A549 (cell line): ENCODE measurements at regions not wholly inside any gene's neighbourhood (a gene's known extent, or its start where the extent isn't known, plus 50 kb on each side); places are given as distances from the start of the nearest gene placed in this dataset.

Experiments used
- ATAC-seq, 2 experiments: fragments of 200-7000 bp in 1 of 2; fragments of >200 bp in 1 of 2; cut with Nextera tagmentation in 1 of 2; cut with Tn5 transposase in 1 of 2; 3 replicates each; pipeline versions ENCODE4 v1.8.0 to v1.9.1; 2018 to 2020; ENCODE audit warnings: mild to moderate bottlenecking in 1 of 2, moderate library complexity in 1 of 2
- CTCF ChIA-PET: fragments of 300-600 bp; sonication (Branson Sonifier 250); formaldehyde crosslinking; extraction: SDS; loops from one replicate; lab custom pipeline; 2021; ENCODE audit warnings: antibody characterized with exemption, inconsistent platforms; lab: Yijun Ruan, JAX
- POLR2A ChIA-PET: fragments of 350-600 bp; formaldehyde crosslinking; extraction: SDS; loops from one replicate; lab custom pipeline; 2021; ENCODE audit warnings: antibody characterized with exemption, inconsistent platforms; lab: Yijun Ruan, JAX
- DNase-seq, 2 experiments: peaks; one replicate each; pipeline versions ENCODE4 v3.0.0 to v3.0.0-alpha.2; 2011 to 2016; ENCODE audit warnings: low read depth in 1 of 2, low spot score in 1 of 2
- FAIRE-seq: peaks from 2 replicates; lab custom pipeline; 2011; peaks lifted over from hg19 to GRCh38; lab: Jason Lieb, UNC
- H3K27ac ChIP-seq, 2 experiments: fragments of >200 bp; sonication (Bioruptor Twin); formaldehyde crosslinking; 3 replicates each; pipeline ENCODE4 v1.5.1; 2016 to 2017
- H3K4me1 ChIP-seq: fragments of >200 bp; sonication (Bioruptor Twin); formaldehyde crosslinking; 3 replicates; pipeline ENCODE4 v1.6.1; 2016
- H3K4me2 ChIP-seq: fragments of >200 bp; sonication (Bioruptor Twin); formaldehyde crosslinking; 3 replicates; pipeline ENCODE4 v1.6.1; 2016
- H3K4me3 ChIP-seq: fragments of >200 bp; sonication (Bioruptor Twin); formaldehyde crosslinking; 3 replicates; pipeline ENCODE4 v1.5.1; 2016
- H3K9me3 ChIP-seq: fragments of >200 bp; sonication (Bioruptor Twin); formaldehyde crosslinking; 3 replicates; pipeline ENCODE4 v1.6.1; 2016
- ATOH8 ChIP-seq: fragments of 250-450 bp; sonication (Bioruptor Pico); IDR thresholded peaks from 2 replicates; pipeline ENCODE4 v1.5.0; 2020; ENCODE audit warnings: low read depth, mild to moderate bottlenecking, moderate library complexity
- CEBPB ChIP-seq, 2 experiments: fragments of >200 bp in 1 of 2; sonication (Bioruptor Twin) in 1 of 2; formaldehyde crosslinking in 1 of 2; IDR thresholded peaks; 2 replicates each; pipeline ENCODE4 v1.6.1; 2012 to 2016
- ELK1 ChIP-seq: fragments of 150-350 bp; IDR thresholded peaks from 2 replicates; pipeline ENCODE4 v1.6.1; 2014; ENCODE audit warnings: low read depth, mild to moderate bottlenecking, low read length
- EP300 ChIP-seq, 2 experiments: fragments of >200 bp; sonication (Bioruptor Twin); formaldehyde crosslinking; IDR thresholded peaks; 2 replicates in 1 of 2; 3 replicates in 1 of 2; pipeline ENCODE4 v1.6.1; 2016 to 2017
- GATA3 ChIP-seq: IDR thresholded peaks from 2 replicates; pipeline ENCODE4 v1.6.1; 2012; ENCODE audit warnings: borderline replicate concordance
- HDAC2 ChIP-seq: fragments of 200-600 bp; sonication (generic); IDR thresholded peaks from 2 replicates; pipeline ENCODE4 v1.6.1; 2016
- HEYL ChIP-seq: fragments of 250-450 bp; sonication (Bioruptor Pico); IDR thresholded peaks from 2 replicates; pipeline ENCODE4 v1.8.0; 2021; ENCODE audit warnings: mild to moderate bottlenecking, moderate library complexity
- JUNB ChIP-seq: fragments of >200 bp; sonication (Bioruptor Twin); formaldehyde crosslinking; IDR thresholded peaks from 2 replicates; pipeline ENCODE4 v1.6.1; 2016
- MAZ ChIP-seq: fragments of 150-350 bp; IDR thresholded peaks from 2 replicates; pipeline ENCODE4 v1.6.1; 2014; ENCODE audit warnings: antibody characterized with exemption, low read depth, low read length, borderline replicate concordance
- MYC ChIP-seq: IDR thresholded peaks from 2 replicates; pipeline ENCODE4 v1.6.1; 2012; ENCODE audit warnings: mild to moderate bottlenecking, inconsistent platforms, low read length, improper control_type of control experiment, borderline replicate concordance
- RAD21 ChIP-seq, 2 experiments: fragments of >200 bp in 1 of 2; sonication (Bioruptor Twin) in 1 of 2; formaldehyde crosslinking in 1 of 2; IDR thresholded peaks in 1 of 2; conservative IDR thresholded peaks in 1 of 2; 2 replicates in 1 of 2; 3 replicates in 1 of 2; pipeline ENCODE4 v1.6.1; 2012 to 2018; ENCODE audit warnings: inconsistent platforms in 1 of 2
- RCOR1 ChIP-seq: fragments of 150-350 bp; IDR thresholded peaks from 2 replicates; pipeline ENCODE4 v1.6.1; 2014; ENCODE audit warnings: antibody characterized with exemption, low read length, low read depth
- RNF2 ChIP-seq: fragments of 200-600 bp; sonication (generic); IDR thresholded peaks from 2 replicates; pipeline ENCODE4 v1.6.1; 2016; ENCODE audit warnings: low read depth, mild to moderate bottlenecking, antibody characterized with exemption, moderate library complexity, borderline replicate concordance
- SREBF2 ChIP-seq: fragments of 450-650 bp; IDR thresholded peaks from 2 replicates; pipeline ENCODE4 v1.6.1; 2014; ENCODE audit warnings: mild to moderate bottlenecking, moderate library complexity
- ZC3H11A ChIP-seq: fragments of 450-650 bp; IDR thresholded peaks from 2 replicates; pipeline ENCODE4 v1.6.1; 2014; ENCODE audit warnings: antibody characterized with exemption, mild to moderate bottlenecking
- ZNF302 ChIP-seq: fragments of 250-450 bp; sonication (Bioruptor Pico); IDR thresholded peaks from 2 replicates; pipeline ENCODE4 v1.9.0; 2021; ENCODE audit warnings: inconsistent platforms, mild to moderate bottlenecking, moderate library complexity
- ZSCAN20 ChIP-seq: fragments of 250-450 bp; sonication (Bioruptor Pico); IDR thresholded peaks from 2 replicates; pipeline ENCODE4 v1.8.0; 2022; ENCODE audit warnings: mild to moderate bottlenecking, moderate library complexity
- WGBS: methylation state at CpG from one replicate; pipeline ENCODE4 v1.1.6; 2017; ENCODE audit errors: missing lambda C conversion rate; 5-methylcytosine and 5-hydroxymethylcytosine counted together
- TF ChIP-seq, protein P1 (sequence below): fragments of >200 bp; sonication (Bioruptor Twin); formaldehyde crosslinking; IDR thresholded peaks from 3 replicates; pipeline ENCODE4 v1.5.1; 2016

- H3K4me2 ChIP-seq = no peak overlapping the region
- FAIRE-seq (no peak), DNase-seq (no peak), ATAC-seq (no peak)
- ChIA-PET CTCF (interaction anchor here (1.5 kb wide), 1 partner anchor 17 kb away, joined by 3 read pairs; no protein-coding TSS in a partner anchor), POLR2A (no interaction called here)
- H3K27ac ChIP-seq = no peak overlapping the region
- H3K4me3 ChIP-seq = no peak overlapping the region
- no peaks in the 10 kb centered on the region for H3K9me3 ChIP-seq
- H3K4me1 ChIP-seq = no peaks in the 10 kb centered on the region
- TF ChIP-seq GATA3 (no peak), RCOR1 (no peak), RNF2 (no peak)
- WGBS = 43% methylated on average over 4 of the region's 4 CpGs
Observed at GRCh38 chr15:95410757-95411156, 919.7 kb upstream of the NR2F2 start.

GRCh38 chr15:95416576-95416975 is 913.9 kb upstream of the NR2F2 start:
- Histone ChIP-seq H3K27ac (no peak overlapping the region), H3K4me2 (no peak overlapping the region), H3K4me3 (no peak overlapping the region), H3K9me3 (no peaks in the 10 kb centered on the region), H3K4me1 (no peaks in the 10 kb centered on the region)
- DNase-seq = no peak
- no peak for FAIRE-seq
- ChIA-PET CTCF (no interaction called here), POLR2A (no interaction called here)
- TF ChIP-seq ZSCAN20 (CRISPR knock-in tag) (no peak), ZNF302 (CRISPR knock-in tag) (no peak), SREBF2 (no peak), HEYL (no peak), ELK1 (no peak), ATOH8 (CRISPR knock-in tag) (no peak), CEBPB (IDR thresholded peaks at IDR 0.05) (no peak), ZC3H11A (no peak), RAD21 (conservative IDR thresholded peaks at IDR 0.05 in 1 of 2, IDR thresholded peaks at IDR 0.05 in 1 of 2) (no peak), MAZ (no peak)
- TF ChIP-seq, protein P1, sequence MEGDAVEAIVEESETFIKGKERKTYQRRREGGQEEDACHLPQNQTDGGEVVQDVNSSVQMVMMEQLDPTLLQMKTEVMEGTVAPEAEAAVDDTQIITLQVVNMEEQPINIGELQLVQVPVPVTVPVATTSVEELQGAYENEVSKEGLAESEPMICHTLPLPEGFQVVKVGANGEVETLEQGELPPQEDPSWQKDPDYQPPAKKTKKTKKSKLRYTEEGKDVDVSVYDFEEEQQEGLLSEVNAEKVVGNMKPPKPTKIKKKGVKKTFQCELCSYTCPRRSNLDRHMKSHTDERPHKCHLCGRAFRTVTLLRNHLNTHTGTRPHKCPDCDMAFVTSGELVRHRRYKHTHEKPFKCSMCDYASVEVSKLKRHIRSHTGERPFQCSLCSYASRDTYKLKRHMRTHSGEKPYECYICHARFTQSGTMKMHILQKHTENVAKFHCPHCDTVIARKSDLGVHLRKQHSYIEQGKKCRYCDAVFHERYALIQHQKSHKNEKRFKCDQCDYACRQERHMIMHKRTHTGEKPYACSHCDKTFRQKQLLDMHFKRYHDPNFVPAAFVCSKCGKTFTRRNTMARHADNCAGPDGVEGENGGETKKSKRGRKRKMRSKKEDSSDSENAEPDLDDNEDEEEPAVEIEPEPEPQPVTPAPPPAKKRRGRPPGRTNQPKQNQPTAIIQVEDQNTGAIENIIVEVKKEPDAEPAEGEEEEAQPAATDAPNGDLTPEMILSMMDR = no peak
- 5% methylated on average over 3 of the region's 3 CpGs for WGBS
- no peak for ATAC-seq

DNA sequence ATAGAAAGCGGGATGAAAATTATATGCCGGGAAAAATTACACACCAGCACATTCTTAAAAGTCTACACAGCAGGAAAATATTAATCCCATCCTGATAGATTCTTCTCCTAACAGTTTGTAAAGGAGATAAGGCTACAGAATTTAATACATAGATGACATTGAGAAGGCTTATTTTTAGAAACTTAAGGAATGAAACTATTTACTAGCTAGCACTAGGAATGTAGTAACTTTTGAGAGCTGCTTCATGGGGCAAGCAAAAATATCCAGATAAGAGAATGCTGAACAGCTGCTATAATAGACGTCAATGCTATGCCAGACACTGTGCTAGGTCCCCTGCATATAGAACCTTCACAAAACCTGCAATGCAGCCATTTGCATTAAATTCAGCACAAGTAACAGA is 912.7 kb upstream of the NR2F2 start:
- Histone ChIP-seq H3K9me3 (no peaks in the 10 kb centered on the region), H3K4me2 (no peak overlapping the region), H3K27ac (no peak overlapping the region), H3K4me1 (no peaks in the 10 kb centered on the region), H3K4me3 (no peak overlapping the region)
- ChIA-PET POLR2A (no interaction called here), CTCF (no interaction called here)
- TF ChIP-seq JUNB (no peak), HDAC2 (no peak), EP300 (IDR thresholded peaks at IDR 0.05) (no peak), ATOH8 (CRISPR knock-in tag) (no peak), MYC (no peak)
- 43% methylated on average over 3 of the region's 3 CpGs for WGBS
- ATAC-seq = no peak
- no peak for FAIRE-seq
- no peak for DNase-seq
